Loucy (cell line): ENCODE measurements at regions not wholly inside any gene's neighbourhood (a gene's known extent, or its start where the extent isn't known, plus 50 kb on each side); places are given as distances from the start of the nearest gene placed in this dataset.

Experiments
- H2AFZ ChIP-seq: fragments of 200-600 bp; sonication (generic); 2 replicates; pipeline ENCODE4 v1.6.0; 2016; ENCODE audit warnings: antibody characterized with exemption, mild to moderate bottlenecking, low read length, moderate library complexity
- H3F3A ChIP-seq: fragments of 200-600 bp; 2 replicates; pipeline ENCODE4 v1.6.0; 2016; ENCODE audit warnings: antibody characterized with exemption, low read depth, mild to moderate bottlenecking
- H3K27me3 ChIP-seq: fragments of 200-600 bp; sonication (generic); 2 replicates; pipeline ENCODE4 v1.6.1; 2014; ENCODE audit warnings: low read length, mild to moderate bottlenecking; ENCODE audit not compliant: insufficient read depth, poor library complexity, severe bottlenecking
- H3K36me3 ChIP-seq: fragments of 200-600 bp; sonication (generic); 2 replicates; pipeline ENCODE4 v1.6.1; 2016; ENCODE audit warnings: low read length; ENCODE audit not compliant: insufficient read depth
- H3K4me1 ChIP-seq: fragments of 200-600 bp; sonication (generic); 2 replicates; pipeline ENCODE4 v1.5.1; 2014; ENCODE audit warnings: low read length, mild to moderate bottlenecking; ENCODE audit not compliant: insufficient read depth, poor library complexity, severe bottlenecking
- H3K4me2 ChIP-seq: fragments of 200-600 bp; sonication (generic); 2 replicates; pipeline ENCODE4 v1.6.0; 2014; ENCODE audit warnings: antibody characterized with exemption, low read length, low read depth, mild to moderate bottlenecking; ENCODE audit not compliant: poor library complexity, severe bottlenecking
- H3K4me3 ChIP-seq: fragments of 200-600 bp; sonication (generic); 2 replicates; pipeline ENCODE4 v1.5.1; 2014; ENCODE audit warnings: low read length, mild to moderate bottlenecking, mixed read lengths; ENCODE audit not compliant: poor library complexity, severe bottlenecking
- H3K79me2 ChIP-seq: fragments of 200-600 bp; sonication (generic); 2 replicates; pipeline ENCODE4 v1.6.1; 2014; ENCODE audit warnings: low read length; ENCODE audit not compliant: insufficient read depth
- H3K9ac ChIP-seq: fragments of 200-600 bp; sonication (generic); 2 replicates; pipeline ENCODE4 v1.6.0; 2014; ENCODE audit warnings: mild to moderate bottlenecking, low read depth, low read length, moderate library complexity; ENCODE audit not compliant: poor library complexity, severe bottlenecking
- H3K9me2 ChIP-seq: fragments of 200-600 bp; sonication (generic); replicated peaks from 2 replicates; pipeline ENCODE4 v1.6.1; 2016; ENCODE audit warnings: low read depth, low read length, mixed read lengths
- H3K9me3 ChIP-seq: fragments of 200-600 bp; sonication (generic); 2 replicates; pipeline ENCODE4 v1.6.1; 2014; ENCODE audit warnings: mild to moderate bottlenecking, antibody characterized with exemption, low read length, low read depth; ENCODE audit not compliant: insufficient read depth
- H4K20me1 ChIP-seq: fragments of 200-600 bp; sonication (generic); 2 replicates; pipeline ENCODE4 v1.6.0; 2014; ENCODE audit warnings: antibody characterized with exemption, low read length, mild to moderate bottlenecking; ENCODE audit not compliant: insufficient read depth, poor library complexity, severe bottlenecking
- CTCF ChIP-seq: fragments of 200-600 bp; sonication (generic); conservative IDR thresholded peaks from 2 replicates; pipeline ENCODE4 v1.5.1; 2014; ENCODE audit warnings: mild to moderate bottlenecking, antibody characterized with exemption, low read length
- EZH2phosphoT487 ChIP-seq: fragments of 200-600 bp; IDR thresholded peaks from 2 replicates; pipeline ENCODE4 v1.6.1; 2018; ENCODE audit warnings: antibody characterized with exemption, mild to moderate bottlenecking, moderate library complexity, borderline replicate concordance

GRCh38 chr3:181076558-181076957 lies 87.0 kb upstream of the DNAJC19 start:
- no peaks in the 10 kb centered on the region for H3K36me3 ChIP-seq

GRCh38 chr3:181075098-181075497 lies 85.6 kb upstream of the DNAJC19 start:
- Histone ChIP-seq H3K4me3 (no peak overlapping the region), H3K4me1 (no peaks in the 10 kb centered on the region), H3K36me3 (no peaks in the 10 kb centered on the region), H3K9me3 (no peaks in the 10 kb centered on the region), H3K27me3 (no peaks in the 10 kb centered on the region), H4K20me1 (no peaks in the 10 kb centered on the region), H3K9me2 (no peaks in the 10 kb centered on the region), H3K9ac (no peak overlapping the region), H3K79me2 (no peaks in the 10 kb centered on the region), H3F3A (no peaks in the 10 kb centered on the region), H2AFZ (no peak overlapping the region), H3K4me2 (no peak overlapping the region)
- no peak for TF ChIP-seq EZH2phosphoT487

More at GRCh38 chr3:181076558-181076957, 87.0 kb upstream of the DNAJC19 start:
- Histone ChIP-seq H3K79me2 (no peaks in the 10 kb centered on the region), H3K4me1 (no peaks in the 10 kb centered on the region), H3K4me2 (no peak overlapping the region), H3K9ac (no peak overlapping the region), H3K9me3 (no peaks in the 10 kb centered on the region), H3K9me2 (no peaks in the 10 kb centered on the region), H2AFZ (no peak overlapping the region), H4K20me1 (no peaks in the 10 kb centered on the region), H3K4me3 (no peak overlapping the region), H3F3A (no peaks in the 10 kb centered on the region), H3K27me3 (no peaks in the 10 kb centered on the region)
- TF ChIP-seq CTCF (no peak), EZH2phosphoT487 (no peak)

- Histone ChIP-seq H4K20me1 (no peaks in the 10 kb centered on the region), H3K4me2 (no peak overlapping the region)
Measured at GRCh38 chr3:181066143-181067087, 76.9 kb upstream of the DNAJC19 start.

More at GRCh38 chr3:181066143-181067087, 76.9 kb upstream of the DNAJC19 start:
- no peaks in the 10 kb centered on the region for H3K9me2 ChIP-seq
- no peaks in the 10 kb centered on the region for H3K27me3 ChIP-seq
- H3K4me3 ChIP-seq, result no peak overlapping the region
- H2AFZ ChIP-seq, result no peak overlapping the region
- no peaks in the 10 kb centered on the region for H3K36me3 ChIP-seq
- TF ChIP-seq EZH2phosphoT487 (no peak), CTCF (no peak)
- no peaks in the 10 kb centered on the region for H3F3A ChIP-seq
- no peaks in the 10 kb centered on the region for H3K4me1 ChIP-seq
- H3K9ac ChIP-seq, result no peak overlapping the region
- no peaks in the 10 kb centered on the region for H3K9me3 ChIP-seq
- no peaks in the 10 kb centered on the region for H3K79me2 ChIP-seq
